ENCODE measurements at regions not wholly inside any gene's neighbourhood (a gene's known extent, or its start where the extent isn't known, plus 50 kb on each side); places are given as distances from the start of the nearest gene placed in this dataset.
"Not testable (repeated sequence)": the region's sequence is repeated elsewhere in the genome, so short reads cannot be mapped to it uniquely, and the experiment has no call there.

GRCh38 chr2:149703281-149703680 is 115.7 kb upstream of the MMADHC start:
- Mint-ChIP-seq H3K4me3 (no peak overlapping the region), H3K27ac (no peak overlapping the region), H3K27me3 (ENCODE audit: low read depth) (no peaks in the 10 kb centered on the region), H3K4me1 (ENCODE audit: low read depth) (no peaks in the 10 kb centered on the region), H3K9me3 (no peaks in the 10 kb centered on the region), H3K36me3 (ENCODE audit: low read depth) (no peaks in the 10 kb centered on the region)
- no peak for DNase-seq (ENCODE audit: low spot score)

- DNase-seq (ENCODE audit: low spot score), result no peak
- Mint-ChIP-seq H3K9me3 (no peaks in the 10 kb centered on the region), H3K4me1 (ENCODE audit: low read depth) (no peaks in the 10 kb centered on the region), H3K27ac (no peak overlapping the region), H3K27me3 (ENCODE audit: low read depth) (no peaks in the 10 kb centered on the region), H3K4me3 (no peak overlapping the region), H3K36me3 (ENCODE audit: low read depth) (no peaks in the 10 kb centered on the region)
These were observed 115.0 kb upstream of the MMADHC start for GRCh38 chr2:149702571-149702970.

- H3K36me3 Mint-ChIP-seq (ENCODE audit: low read depth), result no peaks in the 10 kb centered on the region
- no peaks in the 10 kb centered on the region for H3K4me1 Mint-ChIP-seq (ENCODE audit: low read depth)
- H3K27me3 Mint-ChIP-seq (ENCODE audit: low read depth), result no peaks in the 10 kb centered on the region
- no peak overlapping the region for H3K27ac Mint-ChIP-seq
- DNase-seq (ENCODE audit: low spot score), result no peak
- H3K9me3 Mint-ChIP-seq, result no peaks in the 10 kb centered on the region
- no peak overlapping the region for H3K4me3 Mint-ChIP-seq
These were observed 113.7 kb upstream of the MMADHC start for GRCh38 chr2:149701241-149701640.

- Mint-ChIP-seq H3K4me1 (ENCODE audit: low read depth) (no peaks in the 10 kb centered on the region), H3K9me3 (no peaks in the 10 kb centered on the region), H3K36me3 (ENCODE audit: low read depth) (no peaks in the 10 kb centered on the region), H3K27ac (no peak overlapping the region), H3K4me3 (no peak overlapping the region), H3K27me3 (ENCODE audit: low read depth) (no peaks in the 10 kb centered on the region)
- no peak for DNase-seq (ENCODE audit: low spot score)
These were observed 105.4 kb upstream of the MMADHC start for GRCh38 chr2:149692961-149693396.

GRCh38 chr2:149690825-149691224 is 103.2 kb upstream of the MMADHC start:
- H3K4me3 Mint-ChIP-seq, result no peak overlapping the region
- no peak for DNase-seq (ENCODE audit: low spot score)
- no peak overlapping the region for H3K27ac Mint-ChIP-seq
- no peaks in the 10 kb centered on the region for H3K9me3 Mint-ChIP-seq
- H3K27me3 Mint-ChIP-seq (ENCODE audit: low read depth), result no peaks in the 10 kb centered on the region
- no peaks in the 10 kb centered on the region for H3K4me1 Mint-ChIP-seq (ENCODE audit: low read depth)
- H3K36me3 Mint-ChIP-seq (ENCODE audit: low read depth), result no peaks in the 10 kb centered on the region

- Mint-ChIP-seq H3K36me3 (ENCODE audit: low read depth) (no peaks in the 10 kb centered on the region), H3K27me3 (ENCODE audit: low read depth) (no peaks in the 10 kb centered on the region), H3K4me3 (no peak overlapping the region), H3K9me3 (no peaks in the 10 kb centered on the region), H3K27ac (no peak overlapping the region), H3K4me1 (ENCODE audit: low read depth) (no peaks in the 10 kb centered on the region)
- DNase-seq (ENCODE audit: low spot score), result no peak
These were observed 99.5 kb upstream of the MMADHC start for GRCh38 chr2:149687052-149687427.

- DNase-seq (ENCODE audit: low spot score), result no peak
- Mint-ChIP-seq H3K36me3 (ENCODE audit: low read depth) (no peaks in the 10 kb centered on the region), H3K27ac (no peak overlapping the region), H3K9me3 (no peaks in the 10 kb centered on the region), H3K4me3 (no peak overlapping the region), H3K27me3 (ENCODE audit: low read depth) (no peaks in the 10 kb centered on the region), H3K4me1 (ENCODE audit: low read depth) (no peaks in the 10 kb centered on the region)
These were observed 98.8 kb upstream of the MMADHC start for GRCh38 chr2:149686136-149687051.

GRCh38 chr2:149685401-149685800 is 97.8 kb upstream of the MMADHC start:
- H3K27me3 Mint-ChIP-seq (ENCODE audit: low read depth); H3K4me1 Mint-ChIP-seq (ENCODE audit: low read depth); DNase-seq (ENCODE audit: low spot score); H3K9me3 Mint-ChIP-seq; H3K36me3 Mint-ChIP-seq (ENCODE audit: low read depth); H3K4me3 Mint-ChIP-seq; H3K27ac Mint-ChIP-seq: not testable (repeated sequence)

- H3K4me1 Mint-ChIP-seq (ENCODE audit: low read depth), result no peaks in the 10 kb centered on the region
- no peaks in the 10 kb centered on the region for H3K9me3 Mint-ChIP-seq
- DNase-seq (ENCODE audit: low spot score), result no peak
- H3K4me3 Mint-ChIP-seq, result no peak overlapping the region
- no peaks in the 10 kb centered on the region for H3K27me3 Mint-ChIP-seq (ENCODE audit: low read depth)
- no peak overlapping the region for H3K27ac Mint-ChIP-seq
- H3K36me3 Mint-ChIP-seq (ENCODE audit: low read depth), result no peaks in the 10 kb centered on the region
These were observed 91.7 kb upstream of the MMADHC start for GRCh38 chr2:149679286-149679685.

GRCh38 chr2:149677416-149677815 is 89.8 kb upstream of the MMADHC start:
- Mint-ChIP-seq H3K27ac (no peak overlapping the region), H3K9me3 (no peaks in the 10 kb centered on the region), H3K36me3 (ENCODE audit: low read depth) (no peaks in the 10 kb centered on the region), H3K27me3 (ENCODE audit: low read depth) (no peaks in the 10 kb centered on the region), H3K4me1 (ENCODE audit: low read depth) (no peaks in the 10 kb centered on the region), H3K4me3 (no peak overlapping the region)
- DNase-seq (ENCODE audit: low spot score), result no peak

- Mint-ChIP-seq H3K27ac (no peak overlapping the region), H3K4me3 (no peak overlapping the region), H3K9me3 (no peaks in the 10 kb centered on the region), H3K36me3 (ENCODE audit: low read depth) (no peaks in the 10 kb centered on the region), H3K27me3 (ENCODE audit: low read depth) (no peaks in the 10 kb centered on the region), H3K4me1 (ENCODE audit: low read depth) (no peaks in the 10 kb centered on the region)
- DNase-seq (ENCODE audit: low spot score), result no peak
These were observed 82.5 kb upstream of the MMADHC start for GRCh38 chr2:149670086-149670485.

GRCh38 chr2:149666809-149667320 is 79.3 kb upstream of the MMADHC start:
- Mint-ChIP-seq H3K9me3 (no peaks in the 10 kb centered on the region), H3K27ac (no peak overlapping the region), H3K27me3 (ENCODE audit: low read depth) (no peaks in the 10 kb centered on the region), H3K36me3 (ENCODE audit: low read depth) (no peaks in the 10 kb centered on the region), H3K4me3 (no peak overlapping the region), H3K4me1 (ENCODE audit: low read depth) (no peaks in the 10 kb centered on the region)
- DNase-seq (ENCODE audit: low spot score), result no peak

GRCh38 chr2:149664896-149665295 is 77.3 kb upstream of the MMADHC start:
- no peak for DNase-seq (ENCODE audit: low spot score)
- no peaks in the 10 kb centered on the region for H3K4me1 Mint-ChIP-seq (ENCODE audit: low read depth)
- H3K27ac Mint-ChIP-seq, result no peak overlapping the region
- H3K27me3 Mint-ChIP-seq (ENCODE audit: low read depth), result no peaks in the 10 kb centered on the region
- H3K9me3 Mint-ChIP-seq, result no peaks in the 10 kb centered on the region
- H3K36me3 Mint-ChIP-seq (ENCODE audit: low read depth), result no peaks in the 10 kb centered on the region
- H3K4me3 Mint-ChIP-seq, result no peak overlapping the region

GRCh38 chr2:149662556-149662955 is 75.0 kb upstream of the MMADHC start:
- no peaks in the 10 kb centered on the region for H3K27me3 Mint-ChIP-seq (ENCODE audit: low read depth)
- no peaks in the 10 kb centered on the region for H3K9me3 Mint-ChIP-seq
- no peaks in the 10 kb centered on the region for H3K4me1 Mint-ChIP-seq (ENCODE audit: low read depth)
- H3K36me3 Mint-ChIP-seq (ENCODE audit: low read depth), result no peaks in the 10 kb centered on the region
- no peak overlapping the region for H3K27ac Mint-ChIP-seq
- no peak overlapping the region for H3K4me3 Mint-ChIP-seq
- DNase-seq (ENCODE audit: low spot score), result no peak

GRCh38 chr2:149661844-149662243 is 74.3 kb upstream of the MMADHC start:
- Mint-ChIP-seq H3K27ac (no peak overlapping the region), H3K9me3 (no peaks in the 10 kb centered on the region), H3K4me3 (no peak overlapping the region), H3K36me3 (ENCODE audit: low read depth) (no peaks in the 10 kb centered on the region), H3K27me3 (ENCODE audit: low read depth) (no peaks in the 10 kb centered on the region), H3K4me1 (ENCODE audit: low read depth) (no peaks in the 10 kb centered on the region)
- DNase-seq (ENCODE audit: low spot score), result no peak
